ENCODE measurements at regions not wholly inside any gene's neighbourhood (a gene's known extent, or its start where the extent isn't known, plus 50 kb on each side); places are given as distances from the start of the nearest gene placed in this dataset.

- TF ChIP-seq KDM1A (IDR thresholded peaks at IDR 0.05; ENCODE audit: borderline replicate concordance) (no peak), GATAD2B (conservative IDR thresholded peaks at IDR 0.05; ENCODE audit: low read depth) (no peak), CTCF (IDR thresholded peaks at IDR 0.05 in 2 of 3, conservative IDR thresholded peaks at IDR 0.05 in 1 of 3; ENCODE audit: control insufficient read depth in 2 of 3, extremely low read depth in 1 of 3, insufficient read depth in 1 of 3, low read depth in 3 of 3, low read length in 3 of 3) (no peak), RAD21 (IDR thresholded peaks at IDR 0.05; ENCODE audit: insufficient read depth, low read depth, low read length) (no peak), HDAC2 (IDR thresholded peaks at IDR 0.05) (no peak)
- TF ChIP-seq, protein P1, sequence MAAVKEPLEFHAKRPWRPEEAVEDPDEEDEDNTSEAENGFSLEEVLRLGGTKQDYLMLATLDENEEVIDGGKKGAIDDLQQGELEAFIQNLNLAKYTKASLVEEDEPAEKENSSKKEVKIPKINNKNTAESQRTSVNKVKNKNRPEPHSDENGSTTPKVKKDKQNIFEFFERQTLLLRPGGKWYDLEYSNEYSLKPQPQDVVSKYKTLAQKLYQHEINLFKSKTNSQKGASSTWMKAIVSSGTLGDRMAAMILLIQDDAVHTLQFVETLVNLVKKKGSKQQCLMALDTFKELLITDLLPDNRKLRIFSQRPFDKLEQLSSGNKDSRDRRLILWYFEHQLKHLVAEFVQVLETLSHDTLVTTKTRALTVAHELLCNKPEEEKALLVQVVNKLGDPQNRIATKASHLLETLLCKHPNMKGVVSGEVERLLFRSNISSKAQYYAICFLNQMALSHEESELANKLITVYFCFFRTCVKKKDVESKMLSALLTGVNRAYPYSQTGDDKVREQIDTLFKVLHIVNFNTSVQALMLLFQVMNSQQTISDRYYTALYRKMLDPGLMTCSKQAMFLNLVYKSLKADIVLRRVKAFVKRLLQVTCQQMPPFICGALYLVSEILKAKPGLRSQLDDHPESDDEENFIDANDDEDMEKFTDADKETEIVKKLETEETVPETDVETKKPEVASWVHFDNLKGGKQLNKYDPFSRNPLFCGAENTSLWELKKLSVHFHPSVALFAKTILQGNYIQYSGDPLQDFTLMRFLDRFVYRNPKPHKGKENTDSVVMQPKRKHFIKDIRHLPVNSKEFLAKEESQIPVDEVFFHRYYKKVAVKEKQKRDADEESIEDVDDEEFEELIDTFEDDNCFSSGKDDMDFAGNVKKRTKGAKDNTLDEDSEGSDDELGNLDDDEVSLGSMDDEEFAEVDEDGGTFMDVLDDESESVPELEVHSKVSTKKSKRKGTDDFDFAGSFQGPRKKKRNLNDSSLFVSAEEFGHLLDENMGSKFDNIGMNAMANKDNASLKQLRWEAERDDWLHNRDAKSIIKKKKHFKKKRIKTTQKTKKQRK (IDR thresholded peaks at IDR 0.05; ENCODE audit: low read depth, low read length), result no peak
- TF ChIP-seq, protein P2, sequence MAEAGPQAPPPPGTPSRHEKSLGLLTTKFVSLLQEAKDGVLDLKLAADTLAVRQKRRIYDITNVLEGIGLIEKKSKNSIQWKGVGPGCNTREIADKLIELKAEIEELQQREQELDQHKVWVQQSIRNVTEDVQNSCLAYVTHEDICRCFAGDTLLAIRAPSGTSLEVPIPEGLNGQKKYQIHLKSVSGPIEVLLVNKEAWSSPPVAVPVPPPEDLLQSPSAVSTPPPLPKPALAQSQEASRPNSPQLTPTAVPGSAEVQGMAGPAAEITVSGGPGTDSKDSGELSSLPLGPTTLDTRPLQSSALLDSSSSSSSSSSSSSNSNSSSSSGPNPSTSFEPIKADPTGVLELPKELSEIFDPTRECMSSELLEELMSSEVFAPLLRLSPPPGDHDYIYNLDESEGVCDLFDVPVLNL (IDR thresholded peaks at IDR 0.05; ENCODE audit: low read depth, low read length), result no peak
Observed at GRCh38 chr12:90829044-90829443, 125.9 kb downstream of the CCER1 start.

Data from GM12878 (cell line).